ENCODE measurements at regions not wholly inside any gene's neighbourhood (a gene's known extent, or its start where the extent isn't known, plus 50 kb on each side); places are given as distances from the start of the nearest gene placed in this dataset.

- TF ChIP-seq POLR2AphosphoS5 (IDR thresholded peaks at IDR 0.05), result peak; percentile 27 to 56
- no peak for TF ChIP-seq POLR2A (IDR thresholded peaks at IDR 0.05)
- TF ChIP-seq, protein P1, sequence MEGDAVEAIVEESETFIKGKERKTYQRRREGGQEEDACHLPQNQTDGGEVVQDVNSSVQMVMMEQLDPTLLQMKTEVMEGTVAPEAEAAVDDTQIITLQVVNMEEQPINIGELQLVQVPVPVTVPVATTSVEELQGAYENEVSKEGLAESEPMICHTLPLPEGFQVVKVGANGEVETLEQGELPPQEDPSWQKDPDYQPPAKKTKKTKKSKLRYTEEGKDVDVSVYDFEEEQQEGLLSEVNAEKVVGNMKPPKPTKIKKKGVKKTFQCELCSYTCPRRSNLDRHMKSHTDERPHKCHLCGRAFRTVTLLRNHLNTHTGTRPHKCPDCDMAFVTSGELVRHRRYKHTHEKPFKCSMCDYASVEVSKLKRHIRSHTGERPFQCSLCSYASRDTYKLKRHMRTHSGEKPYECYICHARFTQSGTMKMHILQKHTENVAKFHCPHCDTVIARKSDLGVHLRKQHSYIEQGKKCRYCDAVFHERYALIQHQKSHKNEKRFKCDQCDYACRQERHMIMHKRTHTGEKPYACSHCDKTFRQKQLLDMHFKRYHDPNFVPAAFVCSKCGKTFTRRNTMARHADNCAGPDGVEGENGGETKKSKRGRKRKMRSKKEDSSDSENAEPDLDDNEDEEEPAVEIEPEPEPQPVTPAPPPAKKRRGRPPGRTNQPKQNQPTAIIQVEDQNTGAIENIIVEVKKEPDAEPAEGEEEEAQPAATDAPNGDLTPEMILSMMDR (IDR thresholded peaks at IDR 0.05), result no peak
Measured at GRCh38 chr3:31277582-31277981, 255.1 kb upstream of the STT3B start.
